ENCODE measurements at regions not wholly inside any gene's neighbourhood (a gene's known extent, or its start where the extent isn't known, plus 50 kb on each side); places are given as distances from the start of the nearest gene placed in this dataset.
"Not testable (repeated sequence)": the region's sequence is repeated elsewhere in the genome, so short reads cannot be mapped to it uniquely, and the experiment has no call there.

DNA sequence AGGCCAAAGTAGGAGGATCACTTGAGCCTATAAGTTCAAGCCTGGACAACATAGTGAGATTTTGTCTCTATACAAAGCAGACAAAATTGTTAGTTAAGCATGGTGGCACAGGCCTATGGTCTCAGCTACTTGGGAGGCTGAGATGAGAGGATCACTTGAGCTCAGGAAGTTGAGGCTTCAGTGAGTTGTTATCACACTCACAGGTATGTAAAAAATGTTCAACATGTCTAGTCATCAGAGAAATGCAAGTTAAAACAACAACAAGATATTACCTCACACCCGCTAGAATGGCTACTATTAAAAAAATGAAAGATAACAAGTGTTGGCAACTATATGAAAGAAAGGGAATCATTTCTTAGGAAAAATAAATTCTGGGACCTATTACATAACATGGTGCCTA, 341.5 kb upstream of the ST8SIA4 start:
- H3K9me3 ChIP-seq: no peaks in the 10 kb centered on the region
- no peak for DNase-seq (ENCODE audit: low spot score in 2 of 2)
- no peaks in the 10 kb centered on the region for H3K27me3 ChIP-seq (ENCODE audit: low read depth)
- no peaks in the 10 kb centered on the region for H3K4me1 ChIP-seq
- in situ Hi-C loops (cut with MboI; ENCODE audit: low sequenced_read_pairs): no loop called here
- no peak overlapping the region for H3K4me3 ChIP-seq
- H3K36me3 ChIP-seq (replicated peaks): no peaks in the 10 kb centered on the region

DNA sequence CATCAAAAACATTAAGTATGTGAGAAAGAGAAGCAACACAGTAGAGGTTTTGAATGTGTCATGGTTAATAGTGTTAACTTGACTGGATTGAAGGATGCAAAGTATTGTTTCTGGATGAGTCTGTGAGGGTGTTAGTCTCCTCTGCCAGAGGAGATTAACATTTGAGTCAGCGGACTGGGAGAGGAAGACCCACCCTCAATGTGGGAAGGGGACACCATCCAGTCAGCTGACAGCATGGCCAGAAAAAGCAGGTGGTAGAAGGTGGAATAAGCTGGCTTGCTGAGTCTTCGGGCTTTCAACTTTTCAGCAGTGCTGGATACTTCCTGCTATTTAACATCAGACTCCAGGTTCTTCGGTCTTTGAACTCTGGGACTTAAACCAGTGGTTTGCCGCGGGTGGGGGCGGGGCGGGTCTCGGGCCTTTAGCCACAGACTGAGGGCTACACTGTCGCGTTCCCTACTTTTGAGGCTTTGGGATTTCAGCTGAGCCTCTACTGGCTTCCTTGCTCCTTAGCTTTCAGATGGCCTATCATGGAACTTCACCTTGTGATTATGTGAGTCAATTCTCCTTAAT, 309.9 kb upstream of the ST8SIA4 start:
- in situ Hi-C loops (cut with MboI; ENCODE audit: low sequenced_read_pairs): no loop called here
- H3K4me1 ChIP-seq: no peaks in the 10 kb centered on the region
- no peaks in the 10 kb centered on the region for H3K36me3 ChIP-seq (replicated peaks)
- no peaks in the 10 kb centered on the region for H3K9me3 ChIP-seq
- no peak overlapping the region for H3K4me3 ChIP-seq
- DNase-seq (ENCODE audit: low spot score in 2 of 2): no peak
- H3K27me3 ChIP-seq (ENCODE audit: low read depth): no peaks in the 10 kb centered on the region

DNA sequence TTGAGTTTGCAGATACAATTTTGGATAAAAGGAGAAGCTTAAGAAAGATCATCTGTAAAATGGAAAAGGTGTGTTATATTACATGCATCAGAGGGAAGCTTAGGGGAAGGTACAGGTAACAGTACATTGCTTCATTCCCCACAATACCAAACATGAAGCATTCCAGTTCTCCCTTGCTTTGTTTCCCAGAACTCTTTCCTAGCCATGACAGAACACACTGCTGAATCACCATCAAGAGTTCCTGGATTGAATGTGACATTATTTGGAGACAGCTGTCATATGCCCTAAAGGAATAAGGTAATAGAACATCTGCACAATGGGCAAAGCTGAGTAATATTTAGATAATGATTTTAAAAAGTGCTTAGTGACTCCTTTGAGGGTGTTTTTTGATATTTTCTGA, 303.5 kb upstream of the ST8SIA4 start:
- Histone ChIP-seq H3K4me1 (no peaks in the 10 kb centered on the region), H3K27me3 (ENCODE audit: low read depth) (no peaks in the 10 kb centered on the region), H3K4me3 (no peak overlapping the region), H3K36me3 (replicated peaks) (no peaks in the 10 kb centered on the region), H3K9me3 (no peaks in the 10 kb centered on the region)
- in situ Hi-C loops (cut with MboI; ENCODE audit: low sequenced_read_pairs): no loop called here
- DNase-seq (ENCODE audit: low spot score in 2 of 2): no peak

DNA sequence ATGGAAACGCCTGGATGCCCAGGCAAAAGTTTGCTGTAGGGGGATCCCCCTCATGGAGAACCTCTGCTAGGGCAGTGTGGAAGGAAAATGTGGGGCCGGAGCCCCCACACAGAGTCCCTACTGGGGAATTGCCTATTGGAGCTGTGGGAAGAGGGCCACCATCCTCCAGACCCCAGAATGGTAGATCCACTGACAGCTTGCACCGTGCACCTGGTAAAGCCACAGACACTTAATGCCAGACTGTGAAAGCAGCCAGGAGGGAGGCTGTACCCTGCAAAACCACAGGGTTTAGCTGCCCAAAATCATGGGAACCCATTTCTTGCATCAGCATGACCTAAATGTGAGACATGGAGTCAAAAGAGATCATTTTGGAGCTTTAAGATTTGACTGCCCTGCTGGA, 302.0 kb upstream of the ST8SIA4 start:
- H3K27me3 ChIP-seq (ENCODE audit: low read depth); H3K9me3 ChIP-seq; DNase-seq (ENCODE audit: low spot score in 2 of 2); in situ Hi-C loops (cut with MboI; ENCODE audit: low sequenced_read_pairs); H3K4me3 ChIP-seq; H3K4me1 ChIP-seq; H3K36me3 ChIP-seq (replicated peaks): not testable (repeated sequence)

DNA sequence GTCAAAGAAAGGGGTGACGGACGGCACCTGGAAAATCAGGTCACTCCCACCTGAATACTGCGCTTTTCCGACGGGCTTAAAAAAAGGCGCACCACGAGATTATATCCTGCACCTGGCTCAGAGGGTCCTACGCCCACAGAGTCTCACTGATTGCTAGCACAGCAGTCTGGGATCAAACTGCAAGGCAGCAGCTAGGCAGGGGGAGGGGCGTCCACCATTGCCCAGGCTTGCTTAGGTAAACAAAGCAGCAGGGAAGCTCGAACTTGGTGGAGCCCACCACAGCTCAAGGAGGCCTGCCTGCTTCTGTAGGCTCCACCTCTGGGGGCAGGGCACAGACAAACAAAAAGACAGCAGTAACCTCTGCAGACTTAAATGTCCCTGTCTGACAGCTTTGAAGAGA, 277.3 kb upstream of the ST8SIA4 start:
- H3K4me3 ChIP-seq; in situ Hi-C loops (cut with MboI; ENCODE audit: low sequenced_read_pairs): not testable (repeated sequence)

DNA sequence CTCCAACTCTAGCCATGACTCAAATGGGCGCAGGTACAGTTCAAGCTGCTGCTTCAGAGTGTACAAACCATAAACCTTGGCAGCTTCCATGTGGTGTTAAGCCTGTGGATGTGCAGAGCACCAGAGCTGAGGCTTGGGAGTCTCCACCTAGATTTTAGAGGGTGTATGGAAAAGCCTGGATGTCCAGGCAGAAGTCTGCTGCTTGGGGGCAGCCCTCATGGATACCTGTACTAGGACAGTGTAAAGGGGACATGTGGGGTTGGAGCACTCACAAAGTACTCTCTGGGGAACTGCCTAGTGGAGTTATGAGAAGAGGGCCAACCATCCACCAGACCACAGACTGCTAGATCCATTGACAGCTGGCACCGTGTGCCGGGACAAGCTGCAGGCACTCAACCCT, 273.5 kb upstream of the ST8SIA4 start:
- Histone ChIP-seq H3K36me3 (replicated peaks) (no peaks in the 10 kb centered on the region), H3K27me3 (ENCODE audit: low read depth) (no peaks in the 10 kb centered on the region), H3K4me1 (no peaks in the 10 kb centered on the region), H3K9me3 (no peaks in the 10 kb centered on the region), H3K4me3 (no peak overlapping the region)
- in situ Hi-C loops (cut with MboI; ENCODE audit: low sequenced_read_pairs): no loop called here
- DNase-seq (ENCODE audit: low spot score in 2 of 2): no peak

More for the DNA sequence above, 277.3 kb upstream of the ST8SIA4 start:
- not testable (repeated sequence) for DNase-seq (ENCODE audit: low spot score in 2 of 2); H3K36me3 ChIP-seq (replicated peaks); H3K27me3 ChIP-seq (ENCODE audit: low read depth); H3K4me1 ChIP-seq; H3K9me3 ChIP-seq

DNA sequence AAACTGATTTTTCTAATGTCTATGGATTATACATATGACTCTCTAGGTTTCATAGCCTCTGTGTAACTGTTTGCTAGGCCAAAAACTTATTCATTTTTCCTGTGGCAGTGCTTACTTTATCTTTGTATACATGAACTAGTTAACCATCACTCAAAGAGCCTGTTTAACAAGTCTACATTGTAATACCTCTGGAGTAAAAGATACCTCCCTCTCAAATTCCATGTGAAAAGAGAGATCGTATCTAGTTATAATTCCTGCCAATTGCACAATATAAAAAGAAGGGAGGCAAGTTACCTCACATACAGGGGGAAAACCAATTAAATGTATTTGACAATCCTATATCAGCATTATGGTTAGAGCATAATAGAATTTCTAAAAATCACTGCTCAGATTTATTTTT, 271.9 kb upstream of the ST8SIA4 start:
- no peak overlapping the region for H3K4me3 ChIP-seq
- no peaks in the 10 kb centered on the region for H3K36me3 ChIP-seq (replicated peaks)
- in situ Hi-C loops (cut with MboI; ENCODE audit: low sequenced_read_pairs): no loop called here
- H3K27me3 ChIP-seq (ENCODE audit: low read depth): no peaks in the 10 kb centered on the region
- DNase-seq (ENCODE audit: low spot score in 2 of 2): no peak
- H3K4me1 ChIP-seq: no peaks in the 10 kb centered on the region
- no peaks in the 10 kb centered on the region for H3K9me3 ChIP-seq

DNA sequence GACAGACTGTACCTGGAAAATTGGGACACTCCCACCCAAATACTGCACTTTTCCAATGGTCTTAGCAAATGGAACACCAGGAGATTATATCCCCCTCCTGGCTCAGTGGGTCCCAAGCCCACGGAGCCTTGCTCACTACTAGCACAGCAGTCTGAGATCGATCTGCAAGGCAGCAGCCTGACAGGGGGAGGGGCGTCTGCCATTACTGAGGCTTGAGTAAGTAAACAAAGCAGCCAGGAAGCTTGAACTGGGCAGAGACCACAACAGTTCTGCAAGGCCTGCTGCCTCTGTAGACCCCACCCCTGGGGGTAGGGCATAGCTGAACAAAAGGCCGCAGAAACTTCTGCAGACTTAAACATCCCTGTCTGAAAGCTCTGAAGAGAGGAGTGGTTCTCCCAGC, 260.0 kb upstream of the ST8SIA4 start:
- Histone ChIP-seq H3K4me1 (no peaks in the 10 kb centered on the region), H3K4me3 (no peak overlapping the region), H3K27me3 (ENCODE audit: low read depth) (no peaks in the 10 kb centered on the region), H3K9me3 (no peaks in the 10 kb centered on the region), H3K36me3 (replicated peaks) (no peaks in the 10 kb centered on the region)
- DNase-seq (ENCODE audit: low spot score in 2 of 2): no peak
- in situ Hi-C loops (cut with MboI; ENCODE audit: low sequenced_read_pairs): no loop called here

DNA sequence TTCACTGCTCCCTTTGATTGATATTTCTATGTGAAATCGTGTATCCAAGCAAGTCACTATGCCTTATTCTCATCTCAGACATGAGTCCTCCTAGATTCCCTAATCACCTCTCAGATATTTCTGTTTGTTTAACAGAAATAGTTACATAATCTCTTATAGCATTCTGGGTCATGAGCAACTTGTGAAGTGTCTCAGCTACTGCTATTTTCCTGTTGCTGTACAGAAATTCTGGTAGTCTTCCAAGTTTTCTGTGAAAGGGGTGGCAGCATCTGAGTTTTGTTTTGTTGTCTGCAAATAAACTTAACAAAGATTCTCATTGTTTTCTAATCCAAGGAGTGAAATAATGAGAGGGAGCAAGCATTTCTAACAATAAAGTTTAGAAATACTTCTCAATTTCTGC, 256.9 kb upstream of the ST8SIA4 start:
- in situ Hi-C loops (cut with MboI; ENCODE audit: low sequenced_read_pairs): no loop called here
- Histone ChIP-seq H3K4me1 (no peaks in the 10 kb centered on the region), H3K36me3 (replicated peaks) (no peaks in the 10 kb centered on the region), H3K9me3 (no peaks in the 10 kb centered on the region), H3K27me3 (ENCODE audit: low read depth) (no peaks in the 10 kb centered on the region), H3K4me3 (no peak overlapping the region)
- no peak for DNase-seq (ENCODE audit: low spot score in 2 of 2)

DNA sequence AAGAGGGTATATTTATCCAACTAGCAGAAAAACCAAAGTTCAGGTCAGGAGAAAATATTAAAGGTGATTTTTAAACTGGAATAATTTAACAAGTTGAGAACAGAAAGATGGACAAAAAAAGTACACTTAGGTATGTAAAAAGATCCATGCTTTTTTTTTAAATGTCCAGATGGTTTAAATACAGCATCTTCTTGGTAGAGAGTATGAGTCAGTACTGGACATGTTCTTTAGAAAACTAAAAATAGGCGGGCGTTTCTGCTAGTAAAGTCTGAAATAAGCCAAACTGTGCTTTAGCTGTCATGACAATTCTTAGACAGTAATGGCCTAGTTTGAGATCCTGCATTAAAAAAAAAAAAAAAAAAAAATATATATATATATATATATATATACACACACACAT, 255.9 kb upstream of the ST8SIA4 start:
- no peaks in the 10 kb centered on the region for H3K27me3 ChIP-seq (ENCODE audit: low read depth)
- no peaks in the 10 kb centered on the region for H3K4me1 ChIP-seq
- no peak for DNase-seq (ENCODE audit: low spot score in 2 of 2)
- no peak overlapping the region for H3K4me3 ChIP-seq
- H3K36me3 ChIP-seq (replicated peaks): no peaks in the 10 kb centered on the region
- in situ Hi-C loops (cut with MboI; ENCODE audit: low sequenced_read_pairs): no loop called here
- no peaks in the 10 kb centered on the region for H3K9me3 ChIP-seq

DNA sequence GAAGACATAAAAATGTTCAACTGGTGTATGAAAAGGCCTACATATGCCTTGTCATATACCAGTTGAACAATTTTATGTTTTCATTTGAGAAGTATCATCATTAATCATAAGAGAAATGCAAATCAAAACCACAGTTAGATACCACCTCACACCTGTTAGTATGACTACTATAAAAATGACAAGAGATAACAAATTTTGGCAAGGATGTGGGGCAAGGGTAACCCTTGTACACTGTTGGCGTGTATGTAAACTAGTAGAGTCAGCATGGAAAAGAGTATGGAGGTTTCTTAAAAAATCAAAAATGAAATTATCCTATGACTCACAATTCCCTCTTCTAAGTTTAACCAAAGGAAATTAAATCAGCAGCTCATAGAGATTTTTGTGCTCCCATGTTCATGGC, 250.4 kb upstream of the ST8SIA4 start:
- Histone ChIP-seq H3K4me3 (no peak overlapping the region), H3K4me1 (no peaks in the 10 kb centered on the region), H3K9me3 (no peaks in the 10 kb centered on the region), H3K36me3 (replicated peaks) (no peaks in the 10 kb centered on the region), H3K27me3 (ENCODE audit: low read depth) (no peaks in the 10 kb centered on the region)
- in situ Hi-C loops (cut with MboI; ENCODE audit: low sequenced_read_pairs): no loop called here
- no peak for DNase-seq (ENCODE audit: low spot score in 2 of 2)

DNA sequence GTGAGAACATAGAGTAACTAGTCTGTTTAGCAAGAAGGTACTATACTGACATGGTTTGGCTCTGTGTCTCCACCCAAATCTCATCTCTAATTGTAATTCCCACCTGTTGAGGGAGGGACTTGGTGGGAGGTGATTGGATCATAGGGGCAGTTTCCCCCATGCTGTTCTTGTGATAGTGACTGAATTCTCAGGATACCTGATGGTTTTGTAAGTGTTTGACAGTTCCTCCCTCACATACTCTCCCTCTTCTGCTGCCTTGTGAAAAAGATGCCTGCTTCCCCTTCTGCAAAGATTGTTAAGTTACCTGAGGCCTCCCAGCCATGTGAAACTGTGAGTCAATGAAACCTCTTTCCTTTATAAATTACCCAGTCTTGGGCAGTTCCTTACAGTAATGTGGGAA, 240.4 kb upstream of the ST8SIA4 start:
- H3K9me3 ChIP-seq: no peaks in the 10 kb centered on the region
- H3K36me3 ChIP-seq (replicated peaks): no peaks in the 10 kb centered on the region
- no peak overlapping the region for H3K4me3 ChIP-seq
- no peaks in the 10 kb centered on the region for H3K27me3 ChIP-seq (ENCODE audit: low read depth)
- no peaks in the 10 kb centered on the region for H3K4me1 ChIP-seq
- no peak for DNase-seq (ENCODE audit: low spot score in 2 of 2)
- in situ Hi-C loops (cut with MboI; ENCODE audit: low sequenced_read_pairs): no loop called here

DNA sequence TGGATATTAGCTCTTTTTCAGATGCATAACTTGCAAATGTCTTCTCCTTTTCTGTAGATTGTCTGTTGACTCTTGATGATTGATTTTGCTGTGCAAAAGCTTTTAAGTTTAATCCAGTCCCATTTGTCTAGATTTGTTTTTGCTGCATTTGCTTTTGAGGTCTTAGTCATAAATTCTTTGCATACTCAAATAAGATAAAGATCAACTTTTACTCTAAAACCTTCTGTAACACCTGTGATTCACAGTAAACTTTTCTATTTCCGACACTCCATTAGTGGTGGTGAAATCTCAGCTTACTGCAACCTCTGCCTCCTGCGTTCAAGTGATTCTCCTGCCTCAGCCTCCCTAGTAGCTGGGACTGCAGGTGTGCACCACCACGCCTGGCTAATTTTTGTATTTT, 239.0 kb upstream of the ST8SIA4 start:
- Histone ChIP-seq H3K4me1 (no peaks in the 10 kb centered on the region), H3K36me3 (replicated peaks) (no peaks in the 10 kb centered on the region), H3K4me3 (no peak overlapping the region), H3K27me3 (ENCODE audit: low read depth) (no peaks in the 10 kb centered on the region), H3K9me3 (no peaks in the 10 kb centered on the region)
- no peak for DNase-seq (ENCODE audit: low spot score in 2 of 2)
- in situ Hi-C loops (cut with MboI; ENCODE audit: low sequenced_read_pairs): no loop called here

DNA sequence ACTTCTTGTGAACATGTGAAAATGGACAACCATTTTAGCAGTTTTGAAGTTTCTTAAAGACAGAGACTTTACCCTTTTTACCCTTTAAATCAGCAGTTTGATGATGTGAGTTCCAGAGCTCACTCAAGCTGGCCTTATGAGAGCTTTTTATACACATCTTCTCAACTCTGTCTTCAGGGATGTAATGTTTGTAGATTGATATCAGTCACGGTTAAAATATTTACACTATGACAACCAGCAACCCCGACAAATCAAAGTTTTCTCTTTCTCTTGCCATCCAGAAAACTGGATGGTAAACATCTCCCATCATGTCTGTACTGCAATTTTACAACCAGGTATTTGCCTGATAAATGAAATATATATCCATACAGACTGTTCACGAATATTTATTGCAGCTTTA, 233.4 kb upstream of the ST8SIA4 start:
- in situ Hi-C loops (cut with MboI; ENCODE audit: low sequenced_read_pairs): no loop called here
- no peak for DNase-seq (ENCODE audit: low spot score in 2 of 2)
- Histone ChIP-seq H3K36me3 (replicated peaks) (no peaks in the 10 kb centered on the region), H3K9me3 (no peaks in the 10 kb centered on the region), H3K4me3 (no peak overlapping the region), H3K4me1 (no peaks in the 10 kb centered on the region), H3K27me3 (ENCODE audit: low read depth) (no peaks in the 10 kb centered on the region)

DNA sequence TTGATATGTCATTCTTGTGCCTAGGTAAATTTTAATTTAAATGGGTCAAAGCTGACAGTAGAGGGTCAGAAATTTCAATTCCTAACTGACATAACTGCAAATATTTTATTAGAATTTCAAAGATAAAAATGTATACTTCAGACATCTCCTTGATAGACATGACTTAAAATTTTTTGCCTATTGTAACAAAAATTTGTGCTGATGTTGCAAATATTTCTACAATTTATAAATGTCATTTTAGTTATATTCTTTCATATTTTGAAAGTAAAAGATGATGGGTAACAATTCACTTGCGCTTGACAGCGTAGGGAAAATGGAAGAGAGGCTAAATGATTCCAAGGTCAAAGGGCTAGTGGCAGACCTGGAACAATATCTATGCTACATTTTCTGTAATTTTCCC, 220.3 kb upstream of the ST8SIA4 start:
- Histone ChIP-seq H3K4me1 (no peaks in the 10 kb centered on the region), H3K9me3 (no peaks in the 10 kb centered on the region), H3K36me3 (replicated peaks) (no peaks in the 10 kb centered on the region), H3K27me3 (ENCODE audit: low read depth) (no peaks in the 10 kb centered on the region), H3K4me3 (no peak overlapping the region)
- in situ Hi-C loops (cut with MboI; ENCODE audit: low sequenced_read_pairs): no loop called here
- no peak for DNase-seq (ENCODE audit: low spot score in 2 of 2)
